ENCODE measurements at regions not wholly inside any gene's neighbourhood (a gene's known extent, or its start where the extent isn't known, plus 50 kb on each side); places are given as distances from the start of the nearest gene placed in this dataset.

GRCh38 chr5:74576941-74577456 lies 63.5 kb downstream of the ENC1 start:
- peak; percentile 20 for DNase-seq

GRCh38 chr5:74575741-74576538 lies 64.6 kb downstream of the ENC1 start:
- DNase-seq = no peak

- no peak for DNase-seq
Measured at GRCh38 chr5:74570250-74570649, 70.3 kb downstream of the ENC1 start.

GRCh38 chr5:74567411-74567995 lies 73.0 kb downstream of the ENC1 start:
- DNase-seq = no peak

GRCh38 chr5:74562122-74562521 lies 78.4 kb downstream of the ENC1 start:
- no peak for DNase-seq

- DNase-seq = no peak
Measured at GRCh38 chr5:74560245-74560644, 80.3 kb downstream of the ENC1 start.

GRCh38 chr5:74556631-74557595 lies 83.6 kb downstream of the ENC1 start:
- DNase-seq = no peak

GRCh38 chr5:74556006-74556405 lies 84.5 kb downstream of the ENC1 start:
- no peak for DNase-seq

GRCh38 chr5:74552101-74552500 lies 88.4 kb downstream of the ENC1 start:
- no peak for DNase-seq

- no peak for DNase-seq
Measured at GRCh38 chr5:74550927-74551326, 89.6 kb downstream of the ENC1 start.

- DNase-seq = no peak
Measured at GRCh38 chr5:74549384-74549783, 91.1 kb downstream of the ENC1 start.

GRCh38 chr5:74546796-74547195 lies 93.7 kb downstream of the ENC1 start:
- DNase-seq = no peak

- no peak for DNase-seq
Measured at GRCh38 chr5:74544811-74545210, 95.7 kb downstream of the ENC1 start.

- no peak for DNase-seq
Measured at GRCh38 chr5:74543162-74543995, 97.1 kb downstream of the ENC1 start.

- no peak for DNase-seq
Measured at GRCh38 chr5:74542482-74542881, 98.0 kb downstream of the ENC1 start.

GRCh38 chr5:74541381-74541781 lies 99.1 kb downstream of the ENC1 start:
- no peak for DNase-seq

- DNase-seq = no peak
Measured at GRCh38 chr5:74540622-74541021, 99.9 kb downstream of the ENC1 start.

- DNase-seq = no peak
Measured at GRCh38 chr5:74539986-74540385, 100.5 kb downstream of the ENC1 start.

GRCh38 chr5:74538206-74538661 lies 102.3 kb downstream of the ENC1 start:
- no peak for DNase-seq

- no peak for DNase-seq
Measured at GRCh38 chr5:74536658-74537057, 103.9 kb downstream of the ENC1 start.

- DNase-seq = no peak
Measured at GRCh38 chr5:74535926-74536325, 104.6 kb downstream of the ENC1 start.
